SU-DHL-6 (cell line): ENCODE measurements at regions not wholly inside any gene's neighbourhood (a gene's known extent, or its start where the extent isn't known, plus 50 kb on each side); places are given as distances from the start of the nearest gene placed in this dataset.

Experiments used
- H2AFZ ChIP-seq: fragments of 200-600 bp; sonication (generic); 2 replicates; pipeline ENCODE4 v1.6.1; 2014; ENCODE audit warnings: low read depth, mild to moderate bottlenecking, moderate library complexity, mixed read lengths, antibody characterized with exemption, low read length; ENCODE audit not compliant: severe bottlenecking
- H3F3A ChIP-seq: fragments of 200-600 bp; shearing (Covaris generic); 2 replicates; pipeline ENCODE4 v1.6.0; 2016; ENCODE audit warnings: antibody characterized with exemption, mild to moderate bottlenecking; ENCODE audit not compliant: insufficient read depth
- H3K27ac ChIP-seq: fragments of 200-600 bp; sonication (generic); 2 replicates; pipeline ENCODE4 v1.5.1; 2016; ENCODE audit warnings: low read depth, mild to moderate bottlenecking, low read length, moderate library complexity, mixed read lengths
- H3K27me3 ChIP-seq: fragments of 200-600 bp; sonication (generic), shearing (Covaris generic); 2 replicates; pipeline ENCODE4 v1.6.0; 2014; ENCODE audit warnings: mild to moderate bottlenecking, low read length
- H3K36me3 ChIP-seq: fragments of 200-600 bp; sonication (generic); 2 replicates; pipeline ENCODE4 v1.6.1; 2014; ENCODE audit warnings: mild to moderate bottlenecking, low read length, mixed read lengths
- H3K4me2 ChIP-seq: fragments of 300-600, 200-600 bp; shearing (Covaris generic), sonication (generic); 2 replicates; pipeline ENCODE4 v1.6.0; 2014; ENCODE audit warnings: low read length, low read depth, mild to moderate bottlenecking; ENCODE audit not compliant: poor library complexity, severe bottlenecking
- H3K4me3 ChIP-seq: fragments of 200-600 bp; sonication (generic); 2 replicates; pipeline ENCODE4 v1.5.1; 2014; ENCODE audit warnings: antibody characterized with exemption, low read length, mild to moderate bottlenecking, mixed read lengths; ENCODE audit not compliant: insufficient read depth, poor library complexity, severe bottlenecking
- H3K79me2 ChIP-seq: fragments of 200-600 bp; sonication (generic); 2 replicates; pipeline ENCODE4 v1.6.1; 2014; ENCODE audit warnings: mild to moderate bottlenecking, low read length, moderate library complexity; ENCODE audit not compliant: insufficient read depth
- H3K9ac ChIP-seq: fragments of 200-600 bp; sonication (generic); 2 replicates; pipeline ENCODE4 v1.7.0; 2014; ENCODE audit warnings: mild to moderate bottlenecking, low read length
- H3K9me2 ChIP-seq: fragments of 200-600 bp; sonication (generic); replicated peaks from 2 replicates; pipeline ENCODE4 v1.6.1; 2014; ENCODE audit warnings: low read length; ENCODE audit not compliant: insufficient read depth
- H3K9me3 ChIP-seq: fragments of 200-600 bp; sonication (generic); 2 replicates; pipeline ENCODE4 v1.6.1; 2014; ENCODE audit warnings: low read length, mixed read lengths; ENCODE audit not compliant: insufficient read depth
- H4K20me1 ChIP-seq: fragments of 200-600 bp; sonication (generic); 2 replicates; pipeline ENCODE4 v1.6.1; 2014; ENCODE audit warnings: low read depth, mild to moderate bottlenecking, antibody characterized with exemption, low read length, moderate library complexity, mixed read lengths
- EZH2phosphoT487 ChIP-seq: fragments of 200-600 bp; sonication (generic), shearing (Covaris generic); conservative IDR thresholded peaks from 2 replicates; pipeline ENCODE4 v1.6.1; 2018; ENCODE audit warnings: mild to moderate bottlenecking, antibody characterized with exemption, low read length, moderate library complexity, mixed read lengths
- TF ChIP-seq, protein P1 (sequence below): fragments of 200-600 bp; sonication (generic); IDR thresholded peaks from one replicate; pipeline ENCODE4 v1.5.1; 2017; ENCODE audit warnings: antibody characterized with exemption, mild to moderate bottlenecking, low read length, moderate library complexity; ENCODE audit not compliant: insufficient read depth, poor library complexity, severe bottlenecking

DNA sequence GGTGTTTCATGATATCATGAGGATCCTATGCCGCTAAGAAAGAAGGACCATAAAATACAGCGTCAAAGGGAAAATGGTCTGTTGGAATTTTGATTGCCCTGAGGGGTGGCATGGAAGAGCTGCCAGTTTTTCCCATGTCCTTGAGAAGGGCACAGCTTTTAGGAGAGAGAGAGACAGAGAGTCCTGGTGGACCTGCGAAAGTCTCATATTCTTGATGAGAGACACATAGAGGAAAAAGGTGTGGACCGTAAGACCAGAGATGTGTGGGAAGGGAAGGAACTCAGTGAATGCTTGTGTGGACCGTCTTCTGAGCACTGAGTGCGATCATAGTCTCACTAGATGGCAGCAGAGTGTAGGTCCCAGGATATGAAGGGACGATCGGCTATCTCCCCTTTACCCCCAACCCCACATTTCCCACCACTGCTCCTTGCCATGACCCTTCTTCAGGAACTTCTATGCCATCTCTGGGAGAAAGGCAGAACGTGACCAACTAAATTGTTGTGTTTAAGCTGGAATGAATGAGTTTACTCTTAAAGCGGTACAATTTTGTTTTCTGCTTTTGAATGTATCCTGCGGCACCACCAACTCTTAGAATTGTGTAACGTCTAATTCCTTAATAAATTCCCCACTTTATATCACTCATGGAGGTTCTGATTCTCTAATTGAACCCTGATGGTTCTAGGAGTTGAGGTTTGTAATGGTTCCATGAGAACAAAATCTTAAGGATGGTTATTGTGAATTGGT lies 117.7 kb downstream of the CTH start:
- Histone ChIP-seq H3K4me2 (no peak overlapping the region), H3K9me3 (no peaks in the 10 kb centered on the region), H3K36me3 (no peaks in the 10 kb centered on the region), H4K20me1 (no peaks in the 10 kb centered on the region), H3K27me3 (no peaks in the 10 kb centered on the region), H3K27ac (no peak overlapping the region), H3F3A (no peaks in the 10 kb centered on the region), H3K4me3 (no peak overlapping the region), H3K9me2 (no peaks in the 10 kb centered on the region), H2AFZ (no peak overlapping the region), H3K79me2 (no peaks in the 10 kb centered on the region), H3K9ac (no peak overlapping the region)
- TF ChIP-seq EZH2phosphoT487: no peak
- TF ChIP-seq, protein P1, sequence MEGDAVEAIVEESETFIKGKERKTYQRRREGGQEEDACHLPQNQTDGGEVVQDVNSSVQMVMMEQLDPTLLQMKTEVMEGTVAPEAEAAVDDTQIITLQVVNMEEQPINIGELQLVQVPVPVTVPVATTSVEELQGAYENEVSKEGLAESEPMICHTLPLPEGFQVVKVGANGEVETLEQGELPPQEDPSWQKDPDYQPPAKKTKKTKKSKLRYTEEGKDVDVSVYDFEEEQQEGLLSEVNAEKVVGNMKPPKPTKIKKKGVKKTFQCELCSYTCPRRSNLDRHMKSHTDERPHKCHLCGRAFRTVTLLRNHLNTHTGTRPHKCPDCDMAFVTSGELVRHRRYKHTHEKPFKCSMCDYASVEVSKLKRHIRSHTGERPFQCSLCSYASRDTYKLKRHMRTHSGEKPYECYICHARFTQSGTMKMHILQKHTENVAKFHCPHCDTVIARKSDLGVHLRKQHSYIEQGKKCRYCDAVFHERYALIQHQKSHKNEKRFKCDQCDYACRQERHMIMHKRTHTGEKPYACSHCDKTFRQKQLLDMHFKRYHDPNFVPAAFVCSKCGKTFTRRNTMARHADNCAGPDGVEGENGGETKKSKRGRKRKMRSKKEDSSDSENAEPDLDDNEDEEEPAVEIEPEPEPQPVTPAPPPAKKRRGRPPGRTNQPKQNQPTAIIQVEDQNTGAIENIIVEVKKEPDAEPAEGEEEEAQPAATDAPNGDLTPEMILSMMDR: peak; percentile 11

DNA sequence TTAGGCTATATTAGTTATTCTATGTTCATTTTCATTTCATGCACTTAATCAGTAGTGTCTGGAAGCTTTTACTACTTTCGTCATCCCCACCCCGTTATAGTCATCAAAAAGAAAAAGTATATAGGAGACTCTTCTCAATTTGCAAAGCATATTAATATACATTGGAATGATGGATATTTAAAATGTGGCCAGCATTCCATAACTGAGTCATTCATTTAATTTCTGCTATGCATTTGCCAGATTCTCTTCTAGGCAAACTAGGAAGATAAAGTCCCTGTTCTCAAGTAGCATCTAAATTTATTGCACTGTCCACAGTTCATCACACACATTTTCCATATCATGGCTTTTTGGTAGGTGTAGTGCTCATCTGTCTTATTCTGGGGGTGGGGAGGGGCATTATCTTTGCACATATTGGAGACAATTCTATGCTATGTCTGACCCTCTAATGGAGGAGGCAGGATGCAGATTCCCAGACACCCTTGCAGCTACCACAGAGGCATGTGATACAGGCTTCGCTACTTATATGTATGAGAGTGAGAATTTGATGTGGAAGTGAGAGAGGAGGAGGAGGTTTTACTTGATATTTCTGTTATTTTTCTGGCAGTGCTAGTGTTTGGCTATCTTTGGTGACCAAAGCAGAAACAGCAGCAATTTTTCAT lies 125.8 kb downstream of the CTH start:
- TF ChIP-seq EZH2phosphoT487: no peak
- TF ChIP-seq, protein P1: no peak
- Histone ChIP-seq H3K4me2 (no peak overlapping the region), H3K9me3 (no peaks in the 10 kb centered on the region), H2AFZ (no peak overlapping the region), H3K27ac (no peak overlapping the region), H4K20me1 (no peaks in the 10 kb centered on the region), H3K9me2 (no peaks in the 10 kb centered on the region), H3F3A (no peaks in the 10 kb centered on the region), H3K36me3 (no peaks in the 10 kb centered on the region), H3K4me3 (no peak overlapping the region), H3K79me2 (no peaks in the 10 kb centered on the region), H3K9ac (no peak overlapping the region), H3K27me3 (no peaks in the 10 kb centered on the region)

DNA sequence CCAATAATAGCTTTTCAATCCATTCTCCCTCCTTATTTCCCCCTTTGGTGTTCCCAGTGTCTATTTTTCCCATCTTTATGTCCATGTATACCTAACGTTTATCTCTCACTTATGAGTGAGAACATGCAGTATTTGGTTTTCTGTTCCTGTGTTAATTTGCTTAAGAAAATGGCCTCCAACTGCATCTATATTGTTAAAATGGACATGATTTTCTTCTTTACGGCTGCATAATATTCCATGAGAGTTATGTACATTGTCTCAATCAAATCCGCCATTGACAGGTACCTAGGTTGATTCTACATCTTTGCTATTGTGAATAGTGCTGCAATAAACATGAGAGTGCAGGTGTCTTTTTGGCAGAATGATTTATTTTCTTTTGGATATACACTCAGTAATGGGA lies 126.7 kb downstream of the CTH start:
- no peaks in the 10 kb centered on the region for H3K9me3 ChIP-seq
- H3K27ac ChIP-seq: no peak overlapping the region
- no peaks in the 10 kb centered on the region for H3K79me2 ChIP-seq
- H2AFZ ChIP-seq: no peak overlapping the region
- no peaks in the 10 kb centered on the region; the same call in 1 of the 2 replicates for H3K27me3 ChIP-seq
- no peak overlapping the region for H3K4me3 ChIP-seq
- H3K9ac ChIP-seq: no peak overlapping the region
- H3K9me2 ChIP-seq: no peaks in the 10 kb centered on the region
- no peaks in the 10 kb centered on the region for H3K36me3 ChIP-seq
- H4K20me1 ChIP-seq: no peaks in the 10 kb centered on the region
- H3F3A ChIP-seq: no peaks in the 10 kb centered on the region
- no peak overlapping the region for H3K4me2 ChIP-seq
- TF ChIP-seq, protein P1: no peak
- TF ChIP-seq EZH2phosphoT487: no peak
